GM23338 (cell line): ENCODE measurements at regions not wholly inside any gene's neighbourhood (a gene's known extent, or its start where the extent isn't known, plus 50 kb on each side); places are given as distances from the start of the nearest gene placed in this dataset.

Experiments used
- ATAC-seq: fragments of 200-7000 bp; cut with Tn5 transposase; 3 replicates; pipeline ENCODE4 v1.9.1; 2020
- DNase-seq: peaks from one replicate; pipeline ENCODE4 v3.0.0-alpha.2; 2015; ENCODE audit warnings: low spot score
- H2AFZ ChIP-seq: fragments of 200-600 bp; sonication (generic); 2 replicates; pipeline ENCODE4 v1.8.0; 2016; ENCODE audit warnings: antibody characterized with exemption, mild to moderate bottlenecking, moderate library complexity
- H3F3A ChIP-seq: fragments of 200-600 bp; sonication (generic); replicated peaks from 2 replicates; pipeline ENCODE4 v1.8.0; 2017; ENCODE audit warnings: antibody characterized with exemption, mixed run types, low read depth
- H3K27ac ChIP-seq: fragments of 200-600 bp; sonication (generic); 2 replicates; pipeline ENCODE4 v1.6.1; 2016; ENCODE audit warnings: low read depth
- H3K27me3 ChIP-seq: fragments of 200-600 bp; sonication (generic); 2 replicates; pipeline ENCODE4 v1.8.0; 2016; ENCODE audit warnings: mild to moderate bottlenecking, mixed run types, moderate library complexity; ENCODE audit not compliant: insufficient read depth
- H3K36me3 ChIP-seq: fragments of 200-600 bp; sonication (generic); 2 replicates; pipeline ENCODE4 v1.8.0; 2016; ENCODE audit warnings: mild to moderate bottlenecking; ENCODE audit not compliant: insufficient read depth
- H3K4me1 ChIP-seq: fragments of 200-600 bp; sonication (generic); 2 replicates; pipeline ENCODE4 v1.8.0; 2016; ENCODE audit warnings: mild to moderate bottlenecking, moderate library complexity; ENCODE audit not compliant: insufficient read depth
- H3K4me2 ChIP-seq: fragments of 200-600 bp; sonication (generic); 2 replicates; pipeline ENCODE4 v1.7.1; 2017; ENCODE audit warnings: mixed run types
- H3K4me3 ChIP-seq: fragments of 200-600 bp; sonication (generic); 2 replicates; pipeline ENCODE4 v1.6.1; 2016; ENCODE audit warnings: mixed run types
- H3K79me2 ChIP-seq: fragments of 200-600 bp; sonication (generic); replicated peaks from 2 replicates; pipeline ENCODE4 v1.8.0; 2017; ENCODE audit warnings: mild to moderate bottlenecking; ENCODE audit not compliant: insufficient read depth
- H3K9me2 ChIP-seq: fragments of 200-600 bp; sonication (generic); 2 replicates; pipeline ENCODE4 v1.8.0; 2017; ENCODE audit not compliant: insufficient read depth
- H4K20me1 ChIP-seq: fragments of 200-600 bp; sonication (generic); replicated peaks from 2 replicates; pipeline ENCODE4 v1.8.0; 2017; ENCODE audit warnings: mild to moderate bottlenecking; ENCODE audit not compliant: insufficient read depth
- H3K27ac Mint-ChIP-seq: 2 replicates; pipeline ENCODE4 v1.8.0; 2020; ENCODE audit warnings: inconsistent platforms, mild to moderate bottlenecking, moderate library complexity, mixed read lengths
- H3K27me3 Mint-ChIP-seq: 3 replicates; pipeline ENCODE4 v1.8.0; 2022; ENCODE audit warnings: low read depth, mild to moderate bottlenecking, moderate library complexity, mixed read lengths, inconsistent platforms; ENCODE audit not compliant: insufficient read depth, poor library complexity
- H3K36me3 Mint-ChIP-seq: 3 replicates; pipeline ENCODE4 v1.8.0; 2021; ENCODE audit warnings: low read depth, mild to moderate bottlenecking, inconsistent platforms, moderate library complexity, mixed read lengths
- H3K4me1 Mint-ChIP-seq: 3 replicates; pipeline ENCODE4 v1.8.0; 2020; ENCODE audit warnings: mild to moderate bottlenecking, inconsistent platforms, mixed read lengths
- H3K4me3 Mint-ChIP-seq: 3 replicates; pipeline ENCODE4 v1.8.0; 2021; ENCODE audit warnings: moderate library complexity, mild to moderate bottlenecking, inconsistent platforms, mixed read lengths
- H3K9me3 Mint-ChIP-seq: 3 replicates; pipeline ENCODE4 v1.8.0; 2020; ENCODE audit warnings: moderate library complexity, mild to moderate bottlenecking, inconsistent platforms, mixed read lengths
- CREB1 ChIP-seq: fragments of 250-450 bp; sonication (Bioruptor Pico); IDR thresholded peaks from 2 replicates; pipeline ENCODE4 v1.5.0; 2020; ENCODE audit warnings: low read depth, mild to moderate bottlenecking, moderate library complexity
- EZH2 ChIP-seq: fragments of 200-600 bp; sonication (generic); IDR thresholded peaks from one replicate; pipeline ENCODE4 v1.8.0; 2017; ENCODE audit warnings: antibody characterized with exemption, mild to moderate bottlenecking, low read depth; ENCODE audit not compliant: unreplicated experiment
- EZH2phosphoT487 ChIP-seq: fragments of 200-600 bp; sonication (generic); IDR thresholded peaks from one replicate; pipeline ENCODE4 v1.8.1; 2018; ENCODE audit warnings: antibody characterized with exemption; ENCODE audit not compliant: unreplicated experiment
- JUNB ChIP-seq: IDR thresholded peaks from one replicate; pipeline ENCODE4 v1.6.1; 2016; ENCODE audit warnings: antibody characterized with exemption; ENCODE audit not compliant: unreplicated experiment
- NANOG ChIP-seq: IDR thresholded peaks from 2 replicates; pipeline ENCODE4 v1.6.1; 2016; ENCODE audit warnings: antibody characterized with exemption, borderline replicate concordance
- POLR2AphosphoS5 ChIP-seq: IDR thresholded peaks from 2 replicates; pipeline ENCODE4 v1.6.1; 2016; ENCODE audit warnings: antibody characterized with exemption, low read depth
- STAT1 ChIP-seq: IDR thresholded peaks from one replicate; pipeline ENCODE4 v1.6.1; 2016; ENCODE audit warnings: antibody characterized with exemption; ENCODE audit not compliant: unreplicated experiment
- ZNF114 ChIP-seq: fragments of 250-450 bp; sonication (Bioruptor Pico); IDR thresholded peaks from 2 replicates; pipeline ENCODE4 v1.5.0; 2020; ENCODE audit warnings: mild to moderate bottlenecking, moderate library complexity
- ZNF331 ChIP-seq: fragments of 250-450 bp; sonication (Bioruptor Pico); IDR thresholded peaks from 2 replicates; pipeline ENCODE4 v1.5.0; 2020; ENCODE audit warnings: low read depth, mild to moderate bottlenecking, moderate library complexity
- TF ChIP-seq, protein P1 (sequence below): fragments of 250-450 bp; sonication (Bioruptor Pico); IDR thresholded peaks from 2 replicates; pipeline ENCODE4 v1.5.0; 2020; ENCODE audit warnings: mild to moderate bottlenecking, moderate library complexity
- TF ChIP-seq, protein P2 (sequence below), 2 experiments: fragments of 200-600 bp in 1 of 2; sonication (generic) in 1 of 2; conservative IDR thresholded peaks; 2 replicates each; pipeline versions ENCODE4 v1.5.1 to v1.6.1; 2016 to 2017; ENCODE audit warnings: antibody characterized with exemption in 2 of 2, low read depth in 2 of 2, mild to moderate bottlenecking in 2 of 2, moderate library complexity in 1 of 2
- TF ChIP-seq, protein P3 (sequence below): IDR thresholded peaks from one replicate; pipeline ENCODE4 v1.6.1; 2018; ENCODE audit warnings: antibody characterized with exemption; ENCODE audit not compliant: unreplicated experiment
- TF ChIP-seq, protein P4 (sequence below): IDR thresholded peaks from 2 replicates; pipeline ENCODE4 v1.6.1; 2016; ENCODE audit warnings: antibody characterized with exemption

DNA sequence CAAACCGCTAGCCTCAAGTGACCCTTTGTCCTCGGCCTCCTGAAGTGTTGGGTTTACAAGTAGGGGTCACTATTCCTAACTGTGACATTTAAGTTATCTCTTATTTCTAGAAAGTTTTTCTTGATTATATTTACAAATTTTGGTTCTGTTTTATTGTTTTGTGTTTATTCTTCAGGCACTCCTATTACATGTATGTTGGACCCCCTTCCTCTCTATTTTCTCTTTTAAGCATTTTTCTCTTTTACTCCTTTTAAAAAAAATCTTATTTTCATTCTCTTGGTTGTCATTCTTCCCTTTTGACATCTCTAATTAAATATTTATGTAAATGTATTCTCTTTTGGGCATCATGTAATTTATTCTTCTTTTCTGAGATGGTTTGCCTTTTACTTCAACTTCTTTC is 50.4 kb upstream of the MAP3K7 start:
- no peaks in the 10 kb centered on the region for H3F3A ChIP-seq
- H3K4me1 ChIP-seq, result no peaks in the 10 kb centered on the region
- H3K79me2 ChIP-seq, result no peaks in the 10 kb centered on the region

More for the DNA sequence above, 50.4 kb upstream of the MAP3K7 start:
- Mint-ChIP-seq H3K27me3 (no peaks in the 10 kb centered on the region), H3K9me3 (peaks cover 17% of the 10 kb centered on the region), H3K36me3 (peaks cover 17% of the 10 kb centered on the region), H3K4me3 (no peak overlapping the region), H3K27ac (no peak overlapping the region), H3K4me1 (no peaks in the 10 kb centered on the region)
- Histone ChIP-seq H2AFZ (no peak overlapping the region), H3K4me2 (no peak overlapping the region), H3K27ac (no peak overlapping the region), H4K20me1 (no peaks in the 10 kb centered on the region), H3K36me3 (peaks cover 13% of the 10 kb centered on the region), H3K27me3 (no peaks in the 10 kb centered on the region), H3K9me2 (peaks cover 10% of the 10 kb centered on the region; the same call in 1 of the 2 replicates), H3K4me3 (no peak overlapping the region)
- ATAC-seq, result no peak
- DNase-seq, result peak; percentile 33
- TF ChIP-seq EZH2 (no peak), CREB1 (CRISPR knock-in tag) (no peak), ZNF331 (CRISPR knock-in tag) (no peak), STAT1 (no peak), ZNF114 (no peak), NANOG (no peak), POLR2AphosphoS5 (no peak), JUNB (no peak), EZH2phosphoT487 (no peak)
- TF ChIP-seq, protein P1, sequence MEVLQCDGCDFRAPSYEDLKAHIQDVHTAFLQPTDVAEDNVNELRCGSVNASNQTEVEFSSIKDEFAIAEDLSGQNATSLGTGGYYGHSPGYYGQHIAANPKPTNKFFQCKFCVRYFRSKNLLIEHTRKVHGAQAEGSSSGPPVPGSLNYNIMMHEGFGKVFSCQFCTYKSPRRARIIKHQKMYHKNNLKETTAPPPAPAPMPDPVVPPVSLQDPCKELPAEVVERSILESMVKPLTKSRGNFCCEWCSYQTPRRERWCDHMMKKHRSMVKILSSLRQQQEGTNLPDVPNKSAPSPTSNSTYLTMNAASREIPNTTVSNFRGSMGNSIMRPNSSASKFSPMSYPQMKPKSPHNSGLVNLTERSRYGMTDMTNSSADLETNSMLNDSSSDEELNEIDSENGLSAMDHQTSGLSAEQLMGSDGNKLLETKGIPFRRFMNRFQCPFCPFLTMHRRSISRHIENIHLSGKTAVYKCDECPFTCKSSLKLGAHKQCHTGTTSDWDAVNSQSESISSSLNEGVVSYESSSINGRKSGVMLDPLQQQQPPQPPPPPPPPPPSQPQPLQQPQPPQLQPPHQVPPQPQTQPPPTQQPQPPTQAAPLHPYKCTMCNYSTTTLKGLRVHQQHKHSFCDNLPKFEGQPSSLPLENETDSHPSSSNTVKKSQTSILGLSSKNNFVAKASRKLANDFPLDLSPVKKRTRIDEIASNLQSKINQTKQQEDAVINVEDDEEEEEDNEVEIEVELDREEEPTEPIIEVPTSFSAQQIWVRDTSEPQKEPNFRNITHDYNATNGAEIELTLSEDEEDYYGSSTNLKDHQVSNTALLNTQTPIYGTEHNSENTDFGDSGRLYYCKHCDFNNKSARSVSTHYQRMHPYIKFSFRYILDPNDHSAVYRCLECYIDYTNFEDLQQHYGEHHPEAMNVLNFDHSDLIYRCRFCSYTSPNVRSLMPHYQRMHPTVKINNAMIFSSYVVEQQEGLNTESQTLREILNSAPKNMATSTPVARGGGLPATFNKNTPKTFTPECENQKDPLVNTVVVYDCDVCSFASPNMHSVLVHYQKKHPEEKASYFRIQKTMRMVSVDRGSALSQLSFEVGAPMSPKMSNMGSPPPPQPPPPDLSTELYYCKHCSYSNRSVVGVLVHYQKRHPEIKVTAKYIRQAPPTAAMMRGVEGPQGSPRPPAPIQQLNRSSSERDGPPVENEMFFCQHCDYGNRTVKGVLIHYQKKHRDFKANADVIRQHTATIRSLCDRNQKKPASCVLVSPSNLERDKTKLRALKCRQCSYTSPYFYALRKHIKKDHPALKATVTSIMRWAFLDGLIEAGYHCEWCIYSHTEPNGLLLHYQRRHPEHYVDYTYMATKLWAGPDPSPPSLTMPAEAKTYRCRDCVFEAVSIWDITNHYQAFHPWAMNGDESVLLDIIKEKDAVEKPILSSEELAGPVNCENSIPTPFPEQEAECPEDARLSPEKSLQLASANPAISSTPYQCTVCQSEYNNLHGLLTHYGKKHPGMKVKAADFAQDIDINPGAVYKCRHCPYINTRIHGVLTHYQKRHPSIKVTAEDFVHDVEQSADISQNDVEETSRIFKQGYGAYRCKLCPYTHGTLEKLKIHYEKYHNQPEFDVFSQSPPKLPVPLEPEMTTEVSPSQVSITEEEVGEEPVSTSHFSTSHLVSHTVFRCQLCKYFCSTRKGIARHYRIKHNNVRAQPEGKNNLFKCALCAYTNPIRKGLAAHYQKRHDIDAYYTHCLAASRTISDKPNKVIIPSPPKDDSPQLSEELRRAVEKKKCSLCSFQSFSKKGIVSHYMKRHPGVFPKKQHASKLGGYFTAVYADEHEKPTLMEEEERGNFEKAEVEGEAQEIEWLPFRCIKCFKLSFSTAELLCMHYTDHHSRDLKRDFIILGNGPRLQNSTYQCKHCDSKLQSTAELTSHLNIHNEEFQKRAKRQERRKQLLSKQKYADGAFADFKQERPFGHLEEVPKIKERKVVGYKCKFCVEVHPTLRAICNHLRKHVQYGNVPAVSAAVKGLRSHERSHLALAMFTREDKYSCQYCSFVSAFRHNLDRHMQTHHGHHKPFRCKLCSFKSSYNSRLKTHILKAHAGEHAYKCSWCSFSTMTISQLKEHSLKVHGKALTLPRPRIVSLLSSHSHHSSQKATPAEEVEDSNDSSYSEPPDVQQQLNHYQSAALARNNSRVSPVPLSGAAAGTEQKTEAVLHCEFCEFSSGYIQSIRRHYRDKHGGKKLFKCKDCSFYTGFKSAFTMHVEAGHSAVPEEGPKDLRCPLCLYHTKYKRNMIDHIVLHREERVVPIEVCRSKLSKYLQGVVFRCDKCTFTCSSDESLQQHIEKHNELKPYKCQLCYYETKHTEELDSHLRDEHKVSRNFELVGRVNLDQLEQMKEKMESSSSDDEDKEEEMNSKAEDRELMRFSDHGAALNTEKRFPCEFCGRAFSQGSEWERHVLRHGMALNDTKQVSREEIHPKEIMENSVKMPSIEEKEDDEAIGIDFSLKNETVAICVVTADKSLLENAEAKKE, result no peak
- TF ChIP-seq, protein P2, sequence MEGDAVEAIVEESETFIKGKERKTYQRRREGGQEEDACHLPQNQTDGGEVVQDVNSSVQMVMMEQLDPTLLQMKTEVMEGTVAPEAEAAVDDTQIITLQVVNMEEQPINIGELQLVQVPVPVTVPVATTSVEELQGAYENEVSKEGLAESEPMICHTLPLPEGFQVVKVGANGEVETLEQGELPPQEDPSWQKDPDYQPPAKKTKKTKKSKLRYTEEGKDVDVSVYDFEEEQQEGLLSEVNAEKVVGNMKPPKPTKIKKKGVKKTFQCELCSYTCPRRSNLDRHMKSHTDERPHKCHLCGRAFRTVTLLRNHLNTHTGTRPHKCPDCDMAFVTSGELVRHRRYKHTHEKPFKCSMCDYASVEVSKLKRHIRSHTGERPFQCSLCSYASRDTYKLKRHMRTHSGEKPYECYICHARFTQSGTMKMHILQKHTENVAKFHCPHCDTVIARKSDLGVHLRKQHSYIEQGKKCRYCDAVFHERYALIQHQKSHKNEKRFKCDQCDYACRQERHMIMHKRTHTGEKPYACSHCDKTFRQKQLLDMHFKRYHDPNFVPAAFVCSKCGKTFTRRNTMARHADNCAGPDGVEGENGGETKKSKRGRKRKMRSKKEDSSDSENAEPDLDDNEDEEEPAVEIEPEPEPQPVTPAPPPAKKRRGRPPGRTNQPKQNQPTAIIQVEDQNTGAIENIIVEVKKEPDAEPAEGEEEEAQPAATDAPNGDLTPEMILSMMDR (conservative IDR thresholded peaks at IDR 0.05; ENCODE audit: low read depth in 2 of 2), result no peak
- TF ChIP-seq, protein P3, sequence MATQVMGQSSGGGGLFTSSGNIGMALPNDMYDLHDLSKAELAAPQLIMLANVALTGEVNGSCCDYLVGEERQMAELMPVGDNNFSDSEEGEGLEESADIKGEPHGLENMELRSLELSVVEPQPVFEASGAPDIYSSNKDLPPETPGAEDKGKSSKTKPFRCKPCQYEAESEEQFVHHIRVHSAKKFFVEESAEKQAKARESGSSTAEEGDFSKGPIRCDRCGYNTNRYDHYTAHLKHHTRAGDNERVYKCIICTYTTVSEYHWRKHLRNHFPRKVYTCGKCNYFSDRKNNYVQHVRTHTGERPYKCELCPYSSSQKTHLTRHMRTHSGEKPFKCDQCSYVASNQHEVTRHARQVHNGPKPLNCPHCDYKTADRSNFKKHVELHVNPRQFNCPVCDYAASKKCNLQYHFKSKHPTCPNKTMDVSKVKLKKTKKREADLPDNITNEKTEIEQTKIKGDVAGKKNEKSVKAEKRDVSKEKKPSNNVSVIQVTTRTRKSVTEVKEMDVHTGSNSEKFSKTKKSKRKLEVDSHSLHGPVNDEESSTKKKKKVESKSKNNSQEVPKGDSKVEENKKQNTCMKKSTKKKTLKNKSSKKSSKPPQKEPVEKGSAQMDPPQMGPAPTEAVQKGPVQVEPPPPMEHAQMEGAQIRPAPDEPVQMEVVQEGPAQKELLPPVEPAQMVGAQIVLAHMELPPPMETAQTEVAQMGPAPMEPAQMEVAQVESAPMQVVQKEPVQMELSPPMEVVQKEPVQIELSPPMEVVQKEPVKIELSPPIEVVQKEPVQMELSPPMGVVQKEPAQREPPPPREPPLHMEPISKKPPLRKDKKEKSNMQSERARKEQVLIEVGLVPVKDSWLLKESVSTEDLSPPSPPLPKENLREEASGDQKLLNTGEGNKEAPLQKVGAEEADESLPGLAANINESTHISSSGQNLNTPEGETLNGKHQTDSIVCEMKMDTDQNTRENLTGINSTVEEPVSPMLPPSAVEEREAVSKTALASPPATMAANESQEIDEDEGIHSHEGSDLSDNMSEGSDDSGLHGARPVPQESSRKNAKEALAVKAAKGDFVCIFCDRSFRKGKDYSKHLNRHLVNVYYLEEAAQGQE, result no peak
- TF ChIP-seq, protein P4, sequence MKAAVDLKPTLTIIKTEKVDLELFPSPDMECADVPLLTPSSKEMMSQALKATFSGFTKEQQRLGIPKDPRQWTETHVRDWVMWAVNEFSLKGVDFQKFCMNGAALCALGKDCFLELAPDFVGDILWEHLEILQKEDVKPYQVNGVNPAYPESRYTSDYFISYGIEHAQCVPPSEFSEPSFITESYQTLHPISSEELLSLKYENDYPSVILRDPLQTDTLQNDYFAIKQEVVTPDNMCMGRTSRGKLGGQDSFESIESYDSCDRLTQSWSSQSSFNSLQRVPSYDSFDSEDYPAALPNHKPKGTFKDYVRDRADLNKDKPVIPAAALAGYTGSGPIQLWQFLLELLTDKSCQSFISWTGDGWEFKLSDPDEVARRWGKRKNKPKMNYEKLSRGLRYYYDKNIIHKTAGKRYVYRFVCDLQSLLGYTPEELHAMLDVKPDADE, result no peak
